GM04503 (cell line): ENCODE measurements at regions not wholly inside any gene's neighbourhood (a gene's known extent, or its start where the extent isn't known, plus 50 kb on each side); places are given as distances from the start of the nearest gene placed in this dataset.
"Not testable (repeated sequence)": the region's sequence is repeated elsewhere in the genome, so short reads cannot be mapped to it uniquely, and the experiment has no call there.

Source experiments
- DNase-seq: peaks from one replicate; pipeline ENCODE4 v3.0.0-alpha.2; 2012; ENCODE audit warnings: low read depth

GRCh38 chr6:168369786-168370185 is 50.2 kb upstream of the DACT2 start:
- DNase-seq, result no peak

- DNase-seq, result no peak
Measured at GRCh38 chr6:168370310-168370991, 50.9 kb upstream of the DACT2 start.

DNA sequence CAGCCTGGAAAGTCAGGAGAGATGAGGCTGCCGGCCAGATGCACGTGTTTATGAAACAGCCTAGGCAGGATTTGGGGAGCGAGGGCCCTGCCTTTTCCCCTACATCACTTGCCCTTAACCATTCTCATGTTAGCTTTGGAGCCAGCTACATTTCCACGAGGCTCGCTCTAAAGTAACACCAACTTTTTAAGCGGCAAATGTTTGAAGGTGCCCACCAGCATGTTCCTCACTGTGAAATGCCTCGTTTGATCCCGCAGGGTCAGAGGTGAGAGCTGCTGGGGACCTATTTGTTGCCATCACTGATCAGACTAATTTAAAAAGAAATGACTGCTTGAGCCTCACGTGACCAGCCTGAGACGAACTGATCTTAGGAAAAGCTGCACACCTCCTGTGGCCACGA is 51.6 kb upstream of the DACT2 start:
- DNase-seq, result no peak

- no peak for DNase-seq
Measured at GRCh38 chr6:168371618-168371980, 52.0 kb upstream of the DACT2 start.

GRCh38 chr6:168371981-168372711 is 52.6 kb upstream of the DACT2 start:
- DNase-seq, result no peak

DNA sequence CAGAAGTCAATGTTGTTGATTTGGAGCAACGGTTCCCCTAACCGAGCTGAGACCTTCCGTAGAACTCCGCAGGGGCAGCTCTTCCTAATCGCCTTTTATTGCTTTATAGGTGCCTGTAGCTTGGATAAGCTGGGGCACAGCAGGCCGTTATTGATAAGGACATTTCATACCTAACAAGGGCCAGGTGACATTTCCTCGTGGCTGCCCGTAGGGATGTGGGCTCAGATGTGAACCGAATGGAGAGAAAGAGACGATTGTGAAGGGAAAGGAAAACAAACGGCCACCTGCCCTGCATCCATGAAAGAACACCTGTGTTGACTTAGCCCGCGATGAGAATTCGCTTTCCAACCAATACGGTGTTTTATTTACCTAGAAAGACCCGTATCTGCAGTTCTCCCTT is 53.3 kb upstream of the DACT2 start:
- no peak for DNase-seq

GRCh38 chr6:168373389-168373788 is 53.8 kb upstream of the DACT2 start:
- DNase-seq, result no peak

GRCh38 chr6:168374051-168374502 is 54.5 kb upstream of the DACT2 start:
- no peak for DNase-seq

DNA sequence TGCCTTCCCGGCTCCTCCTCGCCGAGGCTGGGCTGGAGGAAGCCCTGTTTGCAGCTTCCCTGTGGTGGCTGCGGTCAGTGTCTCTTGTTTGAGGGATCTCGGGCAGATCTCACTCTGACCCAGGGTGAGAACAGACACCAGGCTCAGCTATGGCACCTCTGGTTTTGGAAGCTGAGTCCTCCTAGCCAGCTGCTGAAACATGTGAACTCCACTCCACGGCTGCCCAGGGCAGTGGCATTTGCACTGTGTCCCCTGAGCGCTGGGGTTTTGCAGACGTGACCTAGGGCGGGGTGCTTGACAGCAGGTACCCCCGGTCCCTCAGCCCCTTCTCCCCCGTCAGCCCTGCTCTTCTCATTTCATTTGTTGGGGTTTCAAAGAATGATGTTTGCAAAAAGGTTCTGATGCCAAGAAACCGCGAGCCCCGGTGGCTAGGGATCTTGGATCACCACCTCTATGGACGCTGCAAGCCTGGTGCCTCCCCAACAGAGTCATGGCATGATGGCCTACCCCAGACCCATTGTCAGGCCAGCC is 55.0 kb upstream of the DACT2 start:
- no peak for DNase-seq

DNA sequence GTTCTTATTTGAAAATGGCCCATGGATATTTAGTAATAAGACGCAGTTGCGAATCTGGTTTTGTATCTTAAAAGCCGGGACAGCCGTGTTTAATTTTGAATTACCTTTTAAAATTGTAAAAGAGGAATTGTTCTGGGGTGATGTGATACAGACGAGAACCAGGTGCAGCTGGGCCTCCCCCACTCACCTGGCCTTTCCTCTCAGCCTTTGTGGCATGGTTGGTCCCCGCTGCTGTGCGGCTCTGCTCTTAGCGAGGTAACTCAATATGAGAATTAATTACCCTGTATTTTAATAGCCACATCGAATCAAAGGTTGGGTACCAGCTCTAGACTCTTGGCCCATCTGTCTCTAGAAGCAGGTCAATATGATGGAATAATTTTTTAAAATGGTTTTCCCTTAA is 56.5 kb upstream of the DACT2 start:
- no peak for DNase-seq

DNA sequence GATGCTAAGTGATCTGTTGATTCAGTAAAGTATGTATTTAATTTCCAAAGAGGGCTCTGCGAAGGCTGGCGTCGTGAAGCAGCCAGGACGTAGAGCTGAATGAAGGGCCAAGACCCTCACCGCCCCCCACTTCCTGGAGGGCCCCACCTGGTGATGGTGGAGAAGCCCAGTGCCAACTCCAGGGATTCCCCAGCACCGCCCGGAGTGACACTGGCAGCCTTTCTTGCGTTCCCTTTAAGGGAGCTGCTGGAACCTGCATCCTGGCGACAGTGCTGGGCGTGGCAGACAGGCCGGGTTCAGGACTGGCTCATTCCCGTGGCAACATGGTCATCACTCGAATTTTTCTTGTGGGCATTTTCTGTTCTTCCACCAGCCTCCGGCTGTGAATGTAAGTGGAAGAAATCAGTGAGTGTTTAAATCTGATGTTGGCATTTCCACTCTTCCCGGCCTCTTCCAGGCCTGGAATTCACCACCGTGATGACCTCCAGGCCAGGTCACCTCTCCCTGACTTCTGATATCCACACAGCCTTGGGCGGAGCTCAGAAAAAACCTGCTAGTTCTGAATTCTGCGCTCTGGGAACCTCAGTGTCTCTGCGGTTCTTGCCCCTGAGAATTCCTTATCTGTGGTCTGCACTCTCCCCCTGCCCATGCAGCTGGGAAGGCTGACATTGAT is 57.4 kb upstream of the DACT2 start:
- DNase-seq, result no peak

DNA sequence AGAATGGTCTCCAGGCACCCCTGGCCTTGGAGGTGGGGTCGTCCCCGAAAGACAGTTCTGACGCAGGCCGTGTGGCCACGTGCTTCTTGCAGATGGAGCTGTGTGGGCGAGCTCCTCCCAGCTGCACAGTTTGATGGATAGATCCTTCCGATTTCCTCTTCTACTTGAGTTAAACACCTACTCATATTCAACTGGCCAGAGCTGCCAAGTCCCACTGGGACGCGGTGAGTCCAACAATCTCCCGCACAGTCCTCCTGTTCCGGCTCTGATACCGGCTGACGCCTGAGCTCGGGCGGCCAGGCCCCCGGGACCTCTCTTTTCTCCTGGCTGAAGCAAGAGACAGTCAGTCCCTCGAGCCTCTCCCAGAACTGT is 57.9 kb upstream of the DACT2 start:
- no peak for DNase-seq

DNA sequence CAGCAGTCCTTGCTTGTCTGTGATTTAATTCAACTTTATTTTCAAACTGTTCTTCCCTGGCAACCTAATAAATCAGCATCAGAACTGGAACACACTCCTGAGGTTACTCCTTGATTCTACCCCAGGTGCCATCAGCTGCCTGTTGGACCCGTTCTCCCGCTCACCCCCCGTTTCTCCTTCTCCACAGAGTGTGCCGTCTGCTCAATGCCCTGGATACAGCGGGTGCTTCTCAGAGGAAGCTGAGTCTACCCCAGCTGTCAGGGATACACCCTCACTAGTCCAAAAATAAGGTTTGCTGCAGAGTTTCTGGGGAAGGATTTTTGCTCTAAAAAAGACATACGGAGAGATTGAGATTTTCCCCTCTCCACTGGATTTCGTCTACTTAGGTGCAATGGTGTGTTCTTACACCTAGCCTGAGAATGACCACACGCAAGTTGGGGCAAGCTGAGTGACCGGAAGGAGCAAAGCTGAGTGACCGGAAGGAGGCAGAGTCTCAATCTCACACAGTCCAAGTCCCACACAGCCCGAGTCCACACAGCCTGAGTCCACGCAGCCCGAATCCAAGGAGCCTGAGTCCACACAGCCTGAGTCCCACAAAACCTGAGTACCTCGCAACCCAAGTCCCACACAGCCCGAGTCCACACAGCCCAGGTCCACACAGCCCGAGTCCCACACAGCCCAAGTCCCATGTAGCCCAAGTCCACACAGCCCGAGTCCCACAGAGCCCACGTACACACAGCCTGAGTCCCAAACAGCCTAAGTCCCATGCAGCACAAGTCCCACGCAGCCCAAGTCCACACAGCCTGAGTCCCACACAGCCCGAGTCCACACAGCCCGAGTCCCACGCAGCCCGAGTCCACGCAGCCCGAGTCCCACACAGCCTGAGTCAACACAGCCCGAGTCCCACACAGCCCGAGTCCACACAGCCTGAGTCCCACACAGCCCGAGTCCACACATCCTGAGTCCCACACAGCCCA is 58.6 kb upstream of the DACT2 start:
- no peak for DNase-seq

- not testable (repeated sequence) for DNase-seq
Measured at GRCh38 chr6:168379579-168379978, 60.0 kb upstream of the DACT2 start.

DNA sequence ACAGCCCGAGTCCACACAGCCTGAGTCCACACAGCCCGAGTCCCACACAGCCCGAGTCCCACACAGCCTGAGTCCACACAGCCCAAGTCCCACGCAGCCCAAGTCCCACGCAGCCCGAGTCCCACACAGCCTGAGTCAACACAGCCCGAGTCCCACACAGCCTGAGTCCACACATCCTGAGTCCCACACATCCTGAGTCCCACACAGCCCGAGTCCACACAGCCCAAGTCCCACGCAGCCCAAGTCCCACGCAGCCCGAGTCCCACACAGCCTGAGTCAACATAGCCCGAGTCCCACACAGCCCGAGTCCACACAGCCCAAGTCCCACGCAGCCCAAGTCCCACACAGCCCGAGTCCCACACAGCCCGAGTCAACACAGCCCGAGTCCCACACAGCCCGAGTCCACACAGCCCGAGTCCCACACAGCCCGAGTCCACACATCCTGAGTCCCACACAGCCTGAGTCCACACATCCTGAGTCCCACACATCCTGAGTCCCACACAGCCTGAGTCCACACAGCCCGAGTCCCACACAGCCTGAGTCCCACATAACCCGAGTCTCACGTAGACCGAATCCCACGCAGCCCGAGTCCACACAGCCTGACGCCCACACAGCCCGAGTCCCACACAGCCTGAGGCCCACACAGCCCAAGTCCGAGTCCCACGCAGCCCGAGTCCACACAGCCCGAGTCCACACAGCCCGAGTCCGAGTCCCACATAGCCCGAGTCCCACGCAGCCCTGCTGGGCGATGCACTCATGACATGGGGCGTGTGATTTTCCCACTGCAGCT is 60.6 kb upstream of the SMOC2 start:
- DNase-seq, result not testable (repeated sequence)

GRCh38 chr6:168380956-168381605 is 59.9 kb upstream of the SMOC2 start:
- no peak for DNase-seq

DNA sequence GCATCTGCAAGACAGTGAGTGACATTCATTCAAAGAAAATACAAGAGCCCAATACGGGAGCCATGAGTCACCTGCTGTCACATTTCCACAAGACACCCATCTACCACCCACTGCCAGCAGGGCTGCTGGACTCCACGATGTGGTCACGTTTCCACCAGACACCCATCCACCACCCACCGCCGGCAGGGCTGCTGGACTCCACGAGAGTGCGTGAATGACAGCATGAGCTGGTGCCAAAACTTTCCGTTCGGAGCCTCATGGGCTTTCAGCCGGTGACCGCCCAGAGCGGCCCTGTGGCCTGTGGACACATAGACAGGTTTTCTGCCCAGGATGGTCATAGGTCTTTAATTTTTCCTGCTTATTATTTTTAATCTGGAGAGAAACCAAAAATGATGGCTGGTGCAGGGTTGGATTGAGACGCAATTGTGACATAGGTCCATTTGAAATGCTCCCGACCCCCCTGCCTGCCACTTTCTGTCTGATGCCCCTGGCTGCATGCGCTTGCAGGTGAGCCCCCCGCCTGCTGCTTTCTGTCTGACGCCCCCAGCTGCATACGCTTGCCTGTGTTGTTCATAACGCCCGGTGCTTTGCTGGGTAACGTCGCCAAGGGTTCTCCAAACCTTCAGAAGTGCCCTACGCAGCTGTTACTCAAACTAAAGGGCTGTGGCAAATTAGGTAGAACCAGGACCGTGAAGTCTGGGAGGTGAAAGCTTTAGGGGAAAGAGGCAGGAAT is 59.1 kb upstream of the SMOC2 start:
- DNase-seq, result no peak

DNA sequence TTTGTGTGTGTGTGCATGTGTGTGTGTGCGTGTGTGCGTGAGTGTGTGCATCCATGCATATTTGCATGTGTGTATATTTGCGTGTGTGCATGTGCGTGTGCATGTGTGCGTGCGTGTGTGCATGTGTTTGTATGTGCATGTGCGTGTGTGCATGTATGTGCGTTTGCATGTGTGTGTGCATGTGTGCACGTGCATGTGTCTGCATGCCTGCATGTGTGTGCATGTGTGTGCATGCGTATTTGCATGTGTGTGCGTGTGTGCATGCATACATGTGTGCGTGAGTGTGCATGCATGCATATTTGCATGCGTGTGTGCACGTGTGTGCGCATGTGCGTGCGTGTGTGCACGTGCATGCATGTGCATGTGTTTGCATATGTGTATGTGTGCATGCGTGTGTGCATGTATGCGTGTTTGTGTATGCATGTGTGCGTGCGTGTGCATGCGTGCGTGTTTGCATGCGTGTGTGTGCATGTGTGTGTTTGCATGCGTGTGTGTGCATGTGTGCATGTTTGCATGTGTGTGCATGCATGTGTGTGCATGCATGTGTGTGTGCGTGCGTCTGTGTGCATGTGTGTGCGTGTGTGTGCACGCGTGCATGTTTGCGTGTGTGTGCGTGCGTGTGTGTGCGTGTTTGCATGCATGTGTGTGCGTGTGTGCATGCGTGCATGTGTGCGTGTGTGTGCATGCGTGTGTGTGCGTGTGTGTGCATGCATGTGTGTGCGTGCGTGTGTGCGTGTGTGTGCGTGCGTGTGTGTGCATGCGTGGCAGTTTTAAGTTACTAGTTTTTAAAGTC is 57.7 kb upstream of the SMOC2 start:
- no peak for DNase-seq
